ENCODE measurements at regions not wholly inside any gene's neighbourhood (a gene's known extent, or its start where the extent isn't known, plus 50 kb on each side); places are given as distances from the start of the nearest gene placed in this dataset.
"Not testable (repeated sequence)": the region's sequence is repeated elsewhere in the genome, so short reads cannot be mapped to it uniquely, and the experiment has no call there.

DNA sequence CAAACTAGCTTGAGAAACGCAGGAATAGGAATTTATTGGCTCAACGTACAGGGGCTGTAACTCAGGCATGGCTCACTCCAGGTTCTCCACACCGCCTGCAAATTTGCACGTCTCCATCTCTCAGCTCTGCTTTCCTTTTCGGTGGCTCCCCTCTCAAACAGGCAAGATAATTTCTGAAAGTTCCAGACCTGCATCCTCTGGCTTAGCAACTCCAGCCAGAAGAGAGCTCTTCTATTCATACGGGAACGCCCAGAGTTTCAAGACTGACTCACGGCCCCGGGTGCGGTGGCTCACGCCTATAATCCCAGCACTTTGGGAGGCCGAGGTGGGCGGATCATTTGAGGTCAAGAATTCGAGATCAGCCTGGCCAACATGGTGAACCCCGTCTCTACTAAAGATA is 139.7 kb upstream of the BNIP2 start:
- no peak for DNase-seq

DNA sequence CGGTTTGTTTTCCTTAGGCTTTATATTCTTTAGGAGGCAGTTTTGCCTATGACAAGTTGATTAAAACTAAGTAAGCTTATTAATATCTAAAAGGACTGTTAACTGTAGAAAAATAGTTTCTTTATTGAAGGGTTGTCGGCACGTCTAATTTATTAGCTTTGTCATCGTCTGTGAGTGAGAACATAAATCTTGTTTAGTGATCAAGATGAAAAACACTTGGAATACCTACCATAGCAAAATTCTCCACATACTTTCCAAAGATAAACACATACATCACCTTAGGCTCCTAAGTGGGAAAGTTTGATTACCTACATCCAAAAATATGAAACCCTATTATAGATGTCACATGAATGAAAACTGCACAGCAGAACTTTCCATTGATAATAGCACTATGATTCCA is 139.1 kb upstream of the BNIP2 start:
- no peak for DNase-seq

DNA sequence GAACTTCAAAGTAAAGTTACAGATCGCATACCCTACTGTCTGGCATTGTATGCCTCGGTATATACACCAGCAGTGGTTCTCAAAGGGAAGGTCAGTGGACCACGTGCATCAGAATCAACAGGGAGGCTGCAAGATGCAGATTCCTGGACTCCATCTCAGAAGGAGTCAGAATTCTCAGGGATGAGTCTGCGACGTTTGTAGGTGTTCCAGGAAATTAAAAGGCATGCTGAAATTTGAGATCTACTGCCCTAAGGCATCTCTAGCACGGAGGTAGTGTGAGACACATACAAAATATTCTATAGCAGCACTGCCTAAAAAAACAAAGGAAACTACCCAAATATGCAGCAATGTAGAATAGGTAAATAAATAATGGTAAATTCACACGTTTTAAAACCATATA is 136.8 kb upstream of the BNIP2 start:
- no peak for DNase-seq

DNA sequence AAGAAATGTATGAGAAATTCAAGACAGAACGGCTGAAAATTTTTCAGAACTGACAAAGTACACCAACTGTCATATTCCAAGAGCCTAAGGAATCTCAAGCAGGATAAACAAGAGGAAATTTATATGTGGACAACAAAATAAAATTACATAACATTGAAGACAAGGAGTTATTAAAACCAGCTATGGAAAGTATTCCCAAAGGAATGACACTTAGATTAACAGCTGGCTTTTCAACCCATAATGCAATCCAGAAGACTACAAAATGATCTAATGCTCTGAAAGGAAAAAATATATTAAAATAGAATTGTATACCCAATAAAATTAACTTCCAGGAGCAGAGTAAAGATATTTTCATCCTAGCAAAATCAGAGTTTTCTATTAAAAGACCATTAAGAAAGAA is 132.2 kb upstream of the BNIP2 start:
- no peak for DNase-seq

- DNase-seq: no peak
These were observed 130.0 kb upstream of the BNIP2 start for GRCh38 chr15:59819092-59819491.

- DNase-seq: no peak
These were observed 129.2 kb upstream of the BNIP2 start for GRCh38 chr15:59818336-59818735.

GRCh38 chr15:59817834-59818233 is 128.7 kb upstream of the BNIP2 start:
- DNase-seq: no peak

- DNase-seq: no peak
These were observed 127.9 kb upstream of the BNIP2 start for GRCh38 chr15:59817053-59817452.

- DNase-seq: no peak
These were observed 125.3 kb upstream of the BNIP2 start for GRCh38 chr15:59814409-59814808.

DNA sequence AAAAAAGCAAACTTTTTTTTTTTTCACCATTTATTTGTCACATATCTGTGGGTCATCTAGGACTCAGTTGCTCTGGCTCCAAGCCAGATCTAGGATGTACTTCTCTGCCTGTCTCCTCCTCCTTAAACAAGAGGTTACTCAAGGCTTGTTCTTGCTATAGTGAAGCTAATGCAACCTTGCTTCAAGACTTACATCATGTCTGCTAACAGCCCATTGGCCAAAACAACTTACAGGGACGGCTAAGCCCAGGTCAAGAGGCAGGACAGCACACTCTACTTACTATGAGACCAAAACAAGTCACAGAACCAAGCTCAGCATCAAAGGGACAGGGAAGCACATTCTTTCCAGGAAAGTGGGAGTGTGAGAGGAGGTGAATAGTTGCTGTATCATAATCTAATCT is 123.8 kb upstream of the BNIP2 start:
- DNase-seq: no peak

GRCh38 chr15:59812250-59812870 is 123.2 kb upstream of the BNIP2 start:
- no peak for DNase-seq

- DNase-seq: not testable (repeated sequence)
These were observed 114.3 kb upstream of the BNIP2 start for GRCh38 chr15:59803293-59803966.

GRCh38 chr15:59801649-59802048 is 112.5 kb upstream of the BNIP2 start:
- no peak for DNase-seq

DNA sequence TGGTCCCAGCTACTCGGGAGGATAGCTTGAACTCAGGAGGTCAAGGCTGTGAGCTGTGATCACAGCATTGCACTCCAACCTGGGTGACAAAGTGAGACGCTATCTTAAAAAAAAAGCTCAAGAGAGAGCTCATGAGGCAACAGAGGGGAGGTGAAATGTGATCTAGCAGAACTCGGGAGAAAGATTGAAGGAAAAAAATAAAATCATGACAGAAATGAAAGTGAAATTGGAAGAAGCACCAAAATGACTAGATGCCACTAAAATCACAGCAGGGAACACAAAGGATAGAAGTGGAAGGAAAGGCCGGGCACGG is 109.4 kb upstream of the BNIP2 start:
- no peak for DNase-seq

GRCh38 chr15:59797756-59798604 is 108.9 kb upstream of the BNIP2 start:
- DNase-seq: no peak

- no peak for DNase-seq
These were observed 105.2 kb upstream of the BNIP2 start for GRCh38 chr15:59794229-59794886.

DNA sequence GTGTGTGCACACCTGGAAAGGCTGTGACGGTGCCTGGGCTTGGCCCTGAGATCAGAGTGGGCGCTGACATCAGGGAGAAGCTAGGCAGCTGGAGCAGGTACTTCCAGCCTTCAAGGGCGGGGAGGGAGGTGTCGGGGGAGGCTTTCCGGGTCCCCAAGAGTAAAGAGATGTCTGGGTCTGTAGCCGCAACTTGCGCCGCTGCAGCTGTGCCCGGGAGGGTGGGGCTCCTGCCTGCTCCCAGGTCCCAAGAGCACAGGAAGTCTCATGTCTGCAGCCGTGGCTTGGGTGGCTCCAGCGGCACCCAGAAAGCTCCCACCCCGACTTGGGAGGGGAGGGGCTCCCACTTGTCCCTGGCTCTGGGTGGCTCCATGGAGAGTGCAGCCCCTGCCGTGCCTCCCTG is 103.2 kb upstream of the BNIP2 start:
- no peak for DNase-seq

GRCh38 chr15:59791755-59792154 is 102.6 kb upstream of the BNIP2 start:
- DNase-seq: no peak

DNA sequence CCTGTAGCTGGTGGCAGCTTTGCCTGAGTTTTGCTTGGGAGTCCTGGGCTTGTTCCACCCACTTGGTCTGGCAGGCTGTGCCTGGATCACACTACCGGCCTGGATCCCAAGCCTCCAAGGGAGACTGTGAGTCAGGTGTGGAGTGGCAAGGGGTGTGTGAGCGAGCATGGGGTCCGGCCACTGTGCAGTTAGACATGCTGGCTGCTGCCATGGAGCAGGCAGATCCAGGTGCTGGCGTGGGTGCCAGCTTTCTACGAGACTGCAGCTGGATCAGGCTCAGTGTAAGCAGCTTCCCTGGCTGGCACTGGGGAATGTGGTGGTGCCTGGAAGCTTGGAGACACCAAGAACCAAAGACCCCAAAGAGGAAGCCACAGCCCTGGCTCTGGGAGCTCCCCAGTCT is 102.0 kb upstream of the BNIP2 start:
- no peak for DNase-seq

- DNase-seq: not testable (repeated sequence)
These were observed 97.3 kb upstream of the BNIP2 start for GRCh38 chr15:59786466-59786865.

DNA sequence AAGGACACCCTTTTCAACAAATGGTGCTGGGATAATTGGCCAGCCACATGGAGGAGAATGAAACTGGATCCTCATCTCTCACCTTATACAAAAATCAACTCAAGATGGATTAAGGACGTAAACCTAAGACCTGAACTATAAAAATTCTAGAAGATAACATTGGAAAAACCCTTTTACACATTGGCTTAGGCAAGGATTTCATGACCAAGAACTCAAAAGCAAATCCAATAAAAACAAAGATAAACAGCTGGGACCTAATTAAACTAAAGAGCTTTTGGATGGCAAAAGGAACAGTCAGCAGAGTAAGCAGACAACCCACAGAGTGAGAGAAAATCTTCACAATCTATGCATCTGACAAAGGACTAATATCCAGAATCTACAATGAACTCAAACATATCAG is 96.9 kb upstream of the BNIP2 start:
- not testable (repeated sequence) for DNase-seq

GRCh38 chr15:59783774-59784520 is 94.8 kb upstream of the BNIP2 start:
- not testable (repeated sequence) for DNase-seq

DNA sequence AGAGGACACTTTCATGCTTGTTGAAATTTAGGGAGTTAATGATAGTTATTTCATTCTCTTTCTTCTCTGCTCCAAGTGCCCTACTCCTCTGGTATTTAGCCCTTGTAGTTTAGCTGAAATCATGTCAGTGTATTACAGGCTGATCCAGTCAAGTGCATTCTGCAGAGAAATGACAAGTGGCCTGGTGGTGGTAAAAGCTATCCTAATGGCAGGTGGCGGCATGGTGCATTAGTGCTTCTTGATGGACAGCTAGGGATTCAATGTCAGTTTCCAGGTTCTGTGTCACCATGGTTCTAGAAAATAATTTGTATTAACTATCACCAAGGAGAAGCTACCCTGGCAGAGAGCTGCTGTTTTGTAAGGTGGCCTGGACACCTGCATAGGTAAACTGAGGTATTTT is 90.0 kb upstream of the BNIP2 start:
- DNase-seq: no peak

All from midbrain (tissue), 1 donor.